ENCODE measurements at regions not wholly inside any gene's neighbourhood (a gene's known extent, or its start where the extent isn't known, plus 50 kb on each side); places are given as distances from the start of the nearest gene placed in this dataset.
"Not testable (repeated sequence)": the region's sequence is repeated elsewhere in the genome, so short reads cannot be mapped to it uniquely, and the experiment has no call there.

GRCh38 chr12:25677232-25677937, 124.3 kb upstream of the LMNTD1 start:
- intact Hi-C loops (cut with DNase I): loop anchor here in 1 of 2 donors (5.0 kb wide), 2 partner anchors 350 to 415 kb away; no protein-coding TSS in a partner anchor
- ATAC-seq (peak in 1 of 2 donors; percentile 38), DNase-seq (no peak)

- DNase-seq (no peak), ATAC-seq (no peak)
- intact Hi-C loops (cut with DNase I): no loop called here
Measured at GRCh38 chr12:25681580-25681979, 128.5 kb upstream of the LMNTD1 start.

- intact Hi-C loops (cut with DNase I): no loop called here
- no peak for ATAC-seq
- DNase-seq: no peak
Measured at GRCh38 chr12:25682421-25682820, 129.3 kb upstream of the LMNTD1 start.

GRCh38 chr12:25684070-25684469, 131.0 kb upstream of the LMNTD1 start:
- ATAC-seq (no peak), DNase-seq (no peak)
- intact Hi-C loops (cut with DNase I): no loop called here

- DNase-seq (no peak), ATAC-seq (no peak)
- intact Hi-C loops (cut with DNase I): no loop called here
Measured at GRCh38 chr12:25686351-25686750, 133.3 kb upstream of the LMNTD1 start.

- intact Hi-C loops (cut with DNase I): no loop called here
- ATAC-seq (no peak), DNase-seq (no peak)
Measured at GRCh38 chr12:25687226-25687625, 134.1 kb upstream of the LMNTD1 start.

- DNase-seq; intact Hi-C loops (cut with DNase I); ATAC-seq: not testable (repeated sequence)
Measured at GRCh38 chr12:25688851-25689250, 135.8 kb upstream of the LMNTD1 start.

- peak; percentile 36 to 66 for ATAC-seq
- DNase-seq: peak; percentile 67
- intact Hi-C loops (cut with DNase I): no loop called here
Measured at GRCh38 chr12:25689996-25690501, 137.0 kb upstream of the LMNTD1 start.

- DNase-seq (no peak), ATAC-seq (no peak)
- intact Hi-C loops (cut with DNase I): no loop called here
Measured at GRCh38 chr12:25690996-25691864, 138.1 kb upstream of the LMNTD1 start.

GRCh38 chr12:25691865-25692114, 138.7 kb upstream of the LMNTD1 start:
- no peak for DNase-seq
- intact Hi-C loops (cut with DNase I): no loop called here
- no peak for ATAC-seq

- DNase-seq (no peak), ATAC-seq (peak; percentile 68 to 79)
- intact Hi-C loops (cut with DNase I): no loop called here
Measured at GRCh38 chr12:25692115-25693035, 139.3 kb upstream of the LMNTD1 start.

GRCh38 chr12:25694072-25694471, 141.0 kb upstream of the LMNTD1 start:
- peak; percentile 41 to 91 for ATAC-seq
- DNase-seq: peak; percentile 55
- intact Hi-C loops (cut with DNase I): no loop called here

- intact Hi-C loops (cut with DNase I): no loop called here
- DNase-seq (no peak), ATAC-seq (no peak)
Measured at GRCh38 chr12:25695574-25695973, 142.5 kb upstream of the LMNTD1 start.

- intact Hi-C loops (cut with DNase I): no loop called here
Measured at GRCh38 chr12:25698772-25699171, 145.7 kb upstream of the LMNTD1 start.

GRCh38 chr12:25699454-25699853, 146.4 kb upstream of the LMNTD1 start:
- DNase-seq: no peak
- intact Hi-C loops (cut with DNase I): no loop called here
- ATAC-seq: peak in 1 of 2 donors; percentile 40

More at GRCh38 chr12:25698772-25699171, 145.7 kb upstream of the LMNTD1 start:
- no peak for DNase-seq
- ATAC-seq: no peak

GRCh38 chr12:25701290-25701689, 148.2 kb upstream of the LMNTD1 start:
- intact Hi-C loops (cut with DNase I): no loop called here
- ATAC-seq (peak in 1 of 2 donors; percentile 81), DNase-seq (no peak)

- intact Hi-C loops (cut with DNase I): no loop called here
- no peak for ATAC-seq
- DNase-seq: no peak
Measured at GRCh38 chr12:25702553-25702952, 149.5 kb upstream of the LMNTD1 start.

- intact Hi-C loops (cut with DNase I): no loop called here
- ATAC-seq: no peak
- DNase-seq: no peak
Measured at GRCh38 chr12:25705261-25705660, 152.2 kb upstream of the LMNTD1 start.

- DNase-seq; intact Hi-C loops (cut with DNase I); ATAC-seq: not testable (repeated sequence)
Measured at GRCh38 chr12:25706646-25707045, 153.6 kb upstream of the LMNTD1 start.
